DND-41 (cell line): ENCODE measurements at regions not wholly inside any gene's neighbourhood (a gene's known extent, or its start where the extent isn't known, plus 50 kb on each side); places are given as distances from the start of the nearest gene placed in this dataset.

Experiments used
- ATAC-seq: fragments of 200-7000 bp; cut with Tn5 transposase; 3 replicates; pipeline ENCODE4 v1.9.1; 2021; ENCODE audit warnings: low read depth; ENCODE audit not compliant: insufficient read depth
- DNase-seq: peaks from one replicate; pipeline ENCODE4 v3.0.0-alpha.2; 2020
- H2AFZ ChIP-seq: 2 replicates; pipeline ENCODE4 v1.6.0; 2012; ENCODE audit warnings: low read depth, low read length
- H3K27ac ChIP-seq: 2 replicates; pipeline ENCODE4 v1.5.1; 2012; ENCODE audit warnings: low read length, inconsistent platforms
- H3K27me3 ChIP-seq: fragments of 200-600 bp; sonication (generic); 2 replicates; pipeline ENCODE4 v1.6.0; 2012; ENCODE audit warnings: low read length, mild to moderate bottlenecking, inconsistent platforms; ENCODE audit not compliant: insufficient read depth, poor library complexity
- H3K36me3 ChIP-seq: 2 replicates; pipeline ENCODE4 v1.5.1; 2012; ENCODE audit warnings: low read length, inconsistent platforms; ENCODE audit not compliant: insufficient read depth
- H3K4me1 ChIP-seq: 2 replicates; pipeline ENCODE4 v1.5.1; 2012; ENCODE audit warnings: mild to moderate bottlenecking, low read length; ENCODE audit not compliant: insufficient read depth
- H3K4me2 ChIP-seq: 2 replicates; pipeline ENCODE4 v1.6.0; 2012; ENCODE audit warnings: mild to moderate bottlenecking, moderate library complexity, low read length, inconsistent platforms; ENCODE audit not compliant: insufficient read depth
- H3K4me3 ChIP-seq, 2 experiments: fragments of 200-600 bp in 1 of 2; shearing (Covaris generic) in 1 of 2; 2 replicates each; pipeline ENCODE4 v1.5.1; 2012 to 2016; ENCODE audit warnings: inconsistent platforms in 2 of 2, low read length in 2 of 2, mild to moderate bottlenecking in 2 of 2, low read depth in 1 of 2, moderate library complexity in 1 of 2
- H3K79me2 ChIP-seq: 2 replicates; pipeline ENCODE4 v1.6.0; 2012; ENCODE audit warnings: low read length, inconsistent platforms; ENCODE audit not compliant: insufficient read depth
- H3K9ac ChIP-seq: 2 replicates; pipeline ENCODE4 v1.6.0; 2012; ENCODE audit warnings: low read depth, mild to moderate bottlenecking, inconsistent platforms, low read length, moderate library complexity
- H3K9me3 ChIP-seq: 2 replicates; pipeline ENCODE4 v1.5.1; 2012; ENCODE audit warnings: low read length, moderate library complexity, mild to moderate bottlenecking, inconsistent platforms; ENCODE audit not compliant: insufficient read depth, severe bottlenecking
- H4K20me1 ChIP-seq: 2 replicates; pipeline ENCODE4 v1.6.0; 2012; ENCODE audit warnings: low read length; ENCODE audit not compliant: insufficient read depth
- EZH2 ChIP-seq: IDR thresholded peaks from 3 replicates; pipeline ENCODE4 v1.6.1; 2012; ENCODE audit warnings: borderline replicate concordance, low read depth, mild to moderate bottlenecking, moderate library complexity, low read length, inconsistent platforms; ENCODE audit not compliant: severe bottlenecking
- TF ChIP-seq, protein P1 (sequence below): IDR thresholded peaks from 2 replicates; pipeline ENCODE4 v1.5.1; 2012; ENCODE audit warnings: borderline replicate concordance, low read length, moderate library complexity, mild to moderate bottlenecking; ENCODE audit not compliant: poor library complexity, severe bottlenecking; ENCODE audit errors: extremely low read depth

GRCh38 chrX:39984191-39984956 lies 113.4 kb downstream of the BCOR start:
- no peaks in the 10 kb centered on the region for H3K79me2 ChIP-seq
- H3K9me3 ChIP-seq, result no peaks in the 10 kb centered on the region
- H3K4me2 ChIP-seq, result no peak overlapping the region
- ATAC-seq (no peak), DNase-seq (no peak)
- no peak overlapping the region for H3K27ac ChIP-seq
- H3K9ac ChIP-seq, result no peak overlapping the region
- H3K4me1 ChIP-seq, result no peaks in the 10 kb centered on the region
- H3K4me3 ChIP-seq, result no peak overlapping the region
- no peaks in the 10 kb centered on the region for H3K36me3 ChIP-seq
- TF ChIP-seq EZH2, result no peak
- TF ChIP-seq, protein P1, sequence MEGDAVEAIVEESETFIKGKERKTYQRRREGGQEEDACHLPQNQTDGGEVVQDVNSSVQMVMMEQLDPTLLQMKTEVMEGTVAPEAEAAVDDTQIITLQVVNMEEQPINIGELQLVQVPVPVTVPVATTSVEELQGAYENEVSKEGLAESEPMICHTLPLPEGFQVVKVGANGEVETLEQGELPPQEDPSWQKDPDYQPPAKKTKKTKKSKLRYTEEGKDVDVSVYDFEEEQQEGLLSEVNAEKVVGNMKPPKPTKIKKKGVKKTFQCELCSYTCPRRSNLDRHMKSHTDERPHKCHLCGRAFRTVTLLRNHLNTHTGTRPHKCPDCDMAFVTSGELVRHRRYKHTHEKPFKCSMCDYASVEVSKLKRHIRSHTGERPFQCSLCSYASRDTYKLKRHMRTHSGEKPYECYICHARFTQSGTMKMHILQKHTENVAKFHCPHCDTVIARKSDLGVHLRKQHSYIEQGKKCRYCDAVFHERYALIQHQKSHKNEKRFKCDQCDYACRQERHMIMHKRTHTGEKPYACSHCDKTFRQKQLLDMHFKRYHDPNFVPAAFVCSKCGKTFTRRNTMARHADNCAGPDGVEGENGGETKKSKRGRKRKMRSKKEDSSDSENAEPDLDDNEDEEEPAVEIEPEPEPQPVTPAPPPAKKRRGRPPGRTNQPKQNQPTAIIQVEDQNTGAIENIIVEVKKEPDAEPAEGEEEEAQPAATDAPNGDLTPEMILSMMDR, result no peak
- no peaks in the 10 kb centered on the region for H3K27me3 ChIP-seq
- H4K20me1 ChIP-seq, result no peaks in the 10 kb centered on the region
- no peak overlapping the region for H2AFZ ChIP-seq

DNA sequence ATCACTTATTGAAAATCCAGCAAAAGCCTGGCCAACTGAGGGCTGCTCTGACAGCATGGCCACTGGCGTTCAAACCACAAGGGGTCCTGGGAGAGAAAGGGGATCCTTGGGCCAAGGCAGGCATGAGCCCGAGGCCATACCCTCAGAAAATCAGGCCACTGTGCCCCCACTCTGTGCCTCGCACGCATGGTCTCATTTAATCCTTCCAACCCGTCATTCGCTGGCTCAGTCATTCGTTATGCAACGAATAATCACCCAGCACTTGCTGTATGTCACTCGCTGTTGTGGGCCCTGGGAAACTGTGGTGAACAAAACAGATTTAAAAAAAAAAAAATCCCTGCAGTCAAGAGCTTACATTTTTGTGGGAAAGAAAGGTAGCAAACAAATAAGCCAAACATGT lies 112.7 kb downstream of the BCOR start:
- H3K4me1 ChIP-seq, result no peaks in the 10 kb centered on the region
- no peaks in the 10 kb centered on the region for H3K36me3 ChIP-seq
- no peaks in the 10 kb centered on the region for H3K27me3 ChIP-seq
- ATAC-seq (no peak), DNase-seq (no peak)
- no peaks in the 10 kb centered on the region for H3K79me2 ChIP-seq
- H3K9ac ChIP-seq, result no peak overlapping the region
- H3K27ac ChIP-seq, result no peak overlapping the region
- TF ChIP-seq EZH2, result no peak
- TF ChIP-seq, protein P1, result no peak
- H3K4me3 ChIP-seq, result no peak overlapping the region
- no peak overlapping the region for H2AFZ ChIP-seq
- H3K4me2 ChIP-seq, result no peak overlapping the region
- no peaks in the 10 kb centered on the region for H3K9me3 ChIP-seq
- no peaks in the 10 kb centered on the region for H4K20me1 ChIP-seq

DNA sequence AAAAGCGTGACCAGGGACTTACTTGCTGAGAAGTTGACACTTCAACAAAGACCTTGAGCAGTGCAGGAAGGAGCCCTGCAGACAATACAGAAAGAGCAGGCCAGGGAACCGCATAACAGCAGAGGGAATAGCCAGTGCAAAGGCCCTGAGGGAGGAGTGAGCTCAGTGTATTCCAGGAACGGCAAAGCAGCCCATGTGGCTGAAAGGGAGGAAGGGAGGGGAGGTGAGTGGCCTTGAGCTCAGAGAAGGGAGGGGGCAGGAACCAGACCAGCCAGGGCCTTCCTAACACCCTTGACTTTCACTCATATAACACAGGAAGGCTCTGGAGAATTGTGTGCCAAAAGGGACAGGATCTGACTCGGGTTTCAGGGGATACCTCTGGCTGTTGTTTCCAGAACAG lies 112.2 kb downstream of the BCOR start:
- Histone ChIP-seq H3K9ac (no peak overlapping the region), H3K9me3 (no peaks in the 10 kb centered on the region), H3K36me3 (no peaks in the 10 kb centered on the region), H3K4me3 (no peak overlapping the region), H3K27ac (no peak overlapping the region), H3K4me1 (no peaks in the 10 kb centered on the region), H3K27me3 (no peaks in the 10 kb centered on the region), H3K79me2 (no peaks in the 10 kb centered on the region), H2AFZ (no peak overlapping the region), H3K4me2 (no peak overlapping the region), H4K20me1 (no peaks in the 10 kb centered on the region)
- TF ChIP-seq, protein P1, result no peak
- TF ChIP-seq EZH2, result no peak
- no peak for ATAC-seq
- DNase-seq, result no peak
